GM18508 (cell line): ENCODE measurements at regions not wholly inside any gene's neighbourhood (a gene's known extent, or its start where the extent isn't known, plus 50 kb on each side); places are given as distances from the start of the nearest gene placed in this dataset.

Experiments used
- ATAC-seq: cut with Tn5 transposase; IDR thresholded peaks from one replicate; pipeline ENCODE4 v1.9.1; 2021; ENCODE audit warnings: moderate number of reproducible peaks; ENCODE audit not compliant: insufficient read depth, unreplicated experiment

DNA sequence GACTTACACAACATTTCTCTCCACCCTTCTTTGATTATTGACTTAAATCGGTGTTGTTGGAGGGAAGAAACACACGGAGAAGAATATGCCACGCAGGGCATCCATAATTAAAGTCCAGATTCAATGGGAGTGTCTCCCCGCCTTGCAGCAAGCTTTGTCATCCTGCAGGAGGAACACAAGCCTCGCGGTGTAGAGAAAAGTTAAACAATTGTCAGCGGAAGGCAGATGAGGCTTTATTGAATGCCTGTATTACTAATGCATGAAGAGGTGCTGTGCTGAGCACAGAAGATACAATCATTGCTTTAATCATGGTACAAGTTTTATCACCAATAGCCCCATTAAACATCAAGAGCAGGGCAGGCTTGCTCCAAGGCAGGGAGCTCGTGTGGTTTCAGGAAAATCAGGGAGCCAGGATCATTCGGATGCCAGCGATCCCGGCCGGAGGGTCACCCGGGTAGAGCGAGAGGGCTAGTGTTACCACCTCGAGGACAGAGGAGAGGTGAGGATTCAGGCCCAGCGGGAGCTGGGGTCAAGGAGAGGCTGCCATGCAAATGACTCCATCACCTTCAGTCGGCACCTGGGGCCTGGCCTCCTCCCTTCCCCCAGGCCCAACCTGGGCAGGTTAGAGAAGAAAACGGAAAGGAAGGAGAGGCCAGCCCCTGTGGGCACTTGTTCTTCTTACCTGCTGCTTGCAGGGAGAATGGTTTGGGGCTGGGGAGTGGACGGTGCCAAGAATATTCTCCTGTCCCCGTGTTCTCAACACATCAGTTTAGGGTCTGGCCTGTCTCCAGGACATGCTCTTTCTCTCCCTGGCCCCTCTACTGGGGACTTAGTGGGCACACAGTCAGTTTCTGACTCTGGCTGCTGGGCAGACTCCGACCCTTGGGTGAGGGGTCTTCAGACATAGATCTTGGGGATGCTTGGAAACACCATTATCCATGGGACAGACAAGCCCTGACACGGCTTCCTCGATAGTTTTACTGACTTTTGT is 289.5 kb downstream of the IRX2 start:
- ATAC-seq: no peak

DNA sequence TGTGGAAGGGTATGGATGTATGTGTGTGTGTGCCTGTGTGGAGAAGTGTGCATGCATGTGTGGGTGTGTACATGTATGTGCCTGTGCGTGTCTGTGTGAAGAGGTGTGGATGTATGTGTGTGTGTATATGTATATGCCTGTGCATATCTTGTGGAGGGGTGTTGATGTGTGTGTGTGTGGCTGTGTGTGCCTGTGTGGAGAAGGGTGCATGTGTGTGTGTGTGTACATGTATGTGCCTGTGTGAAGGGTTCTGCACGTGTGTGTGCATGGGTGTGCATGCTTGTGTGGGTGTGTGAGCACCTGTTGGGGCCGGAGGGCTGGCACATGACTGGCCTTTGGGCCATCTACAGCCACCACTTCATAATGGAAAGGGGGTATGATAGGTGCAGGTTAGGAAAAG is 291.4 kb downstream of the IRX2 start:
- no peak for ATAC-seq

GRCh38 chr5:2459251-2459650 is 292.2 kb downstream of the IRX2 start:
- ATAC-seq: no peak

- no peak for ATAC-seq
Observed at GRCh38 chr5:2455878-2456277, 295.6 kb downstream of the IRX2 start.

GRCh38 chr5:2454876-2455275 is 296.6 kb downstream of the IRX2 start:
- no peak for ATAC-seq

- ATAC-seq: no peak
Observed at GRCh38 chr5:2453781-2454180, 297.7 kb downstream of the IRX2 start.

GRCh38 chr5:2451100-2451499 is 300.4 kb downstream of the IRX2 start:
- no peak for ATAC-seq

GRCh38 chr5:2442496-2443354 is 308.8 kb downstream of the IRX2 start:
- no peak for ATAC-seq

- ATAC-seq: no peak
Observed at GRCh38 chr5:2441495-2442180, 309.8 kb downstream of the IRX2 start.

GRCh38 chr5:2439608-2440007 is 311.9 kb downstream of the IRX2 start:
- no peak for ATAC-seq

- no peak for ATAC-seq
Observed at GRCh38 chr5:2433086-2433485, 318.4 kb downstream of the IRX2 start.

- no peak for ATAC-seq
Observed at GRCh38 chr5:2432076-2432920, 319.2 kb downstream of the IRX2 start.

DNA sequence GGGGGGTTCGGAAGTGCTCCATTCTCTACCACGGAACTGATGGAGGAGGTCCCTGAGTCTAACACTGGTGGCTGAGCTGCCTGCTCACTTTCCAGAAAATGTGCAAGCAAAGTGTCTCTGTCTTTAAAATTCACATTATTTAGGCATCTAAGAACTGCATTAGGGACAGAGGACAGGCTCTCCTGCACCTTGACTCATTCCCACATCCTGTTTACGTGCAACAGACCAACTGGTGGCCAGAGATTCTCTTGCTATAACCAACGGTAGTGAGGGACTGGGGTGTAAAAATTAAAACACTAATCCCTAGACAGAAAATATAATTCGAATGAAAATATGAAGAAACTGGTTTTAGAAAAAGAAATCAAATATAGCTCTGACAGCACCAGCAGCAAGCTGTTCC is 320.9 kb downstream of the IRX2 start:
- no peak for ATAC-seq

DNA sequence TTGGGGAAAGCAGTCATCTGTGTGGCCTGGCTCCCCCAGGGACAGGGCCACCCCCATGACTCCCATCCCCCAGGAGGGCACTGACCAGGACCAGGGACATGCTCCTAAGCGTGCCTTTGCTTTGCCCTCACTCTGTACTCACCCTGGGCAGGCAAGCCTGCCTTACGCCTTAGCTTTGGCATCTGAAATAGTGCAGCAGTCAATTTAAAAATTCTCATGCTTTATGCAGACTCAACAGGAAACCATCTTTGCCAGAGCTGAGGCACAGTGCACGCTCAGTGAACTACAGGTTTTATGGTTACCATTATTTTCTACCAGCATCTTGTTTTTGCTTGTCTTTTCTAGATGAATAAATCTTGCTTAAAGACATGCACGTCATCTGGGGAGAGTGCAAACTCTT is 323.5 kb downstream of the IRX2 start:
- ATAC-seq: no peak

GRCh38 chr5:2423634-2424033 is 327.8 kb downstream of the IRX2 start:
- no peak for ATAC-seq

DNA sequence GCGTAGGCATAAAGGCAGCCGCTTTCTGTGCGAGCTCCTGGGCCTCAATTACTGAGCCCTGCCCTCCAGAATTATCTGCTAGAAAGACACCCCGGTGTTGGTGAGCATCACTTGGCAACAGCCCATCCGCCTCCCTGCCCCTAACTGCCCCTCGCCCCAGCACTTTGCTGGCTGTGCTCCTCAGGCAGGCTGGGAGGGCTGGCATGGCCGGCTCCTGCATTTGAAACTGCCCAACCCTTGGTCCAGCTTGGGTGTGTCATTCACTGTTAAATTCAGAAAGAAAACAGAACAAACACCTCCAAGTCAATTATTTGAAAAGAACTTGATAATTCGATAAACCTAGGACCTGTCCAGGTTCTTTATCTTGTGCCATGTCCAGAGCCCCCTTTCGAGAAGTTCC is 334.2 kb downstream of the IRX2 start:
- no peak for ATAC-seq

- ATAC-seq: no peak
Observed at GRCh38 chr5:2415678-2416077, 335.8 kb downstream of the IRX2 start.

- ATAC-seq: no peak
Observed at GRCh38 chr5:2410451-2410850, 341.0 kb downstream of the IRX2 start.

DNA sequence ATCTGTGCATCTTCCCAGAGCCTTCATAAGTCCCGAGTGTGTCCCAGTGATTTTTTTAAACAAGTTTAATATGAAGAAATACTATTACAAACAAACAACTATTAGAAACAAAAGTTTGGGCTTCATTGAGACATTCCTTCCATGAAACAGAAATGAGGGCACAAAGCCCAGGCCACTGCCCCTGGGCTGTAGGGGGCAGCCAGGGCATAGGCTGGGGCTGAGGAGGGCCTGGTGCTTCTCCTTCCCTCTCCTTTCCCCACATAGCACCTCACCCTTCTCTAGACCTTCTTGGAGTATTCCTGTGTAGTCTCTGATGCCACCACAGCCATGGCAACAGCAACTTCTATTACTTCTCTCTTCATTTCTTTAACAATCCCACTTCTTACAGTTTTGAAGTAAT is 348.2 kb downstream of the IRX2 start:
- no peak for ATAC-seq

- ATAC-seq: no peak
Observed at GRCh38 chr5:2399804-2400203, 351.7 kb downstream of the IRX2 start.
